B cell (primary cell): ENCODE measurements at regions not wholly inside any gene's neighbourhood (a gene's known extent, or its start where the extent isn't known, plus 50 kb on each side); places are given as distances from the start of the nearest gene placed in this dataset.

Experiments
- ATAC-seq: fragments of 200-7000 bp; cut with Tn5 transposase; one replicate; pipeline ENCODE4 v1.10.0; 2021; ENCODE audit warnings: low read depth, mild to moderate bottlenecking, moderate number of reproducible peaks, moderate library complexity
- CTCF ChIA-PET: fragments of 350-600 bp; sonication (Branson Sonifier 250); formaldehyde crosslinking; loops from one replicate; lab custom pipeline; 2021; ENCODE audit warnings: antibody characterized with exemption, inconsistent platforms; lab: Charles Lee
- POLR2A ChIA-PET: fragments of 350-600 bp; sonication (Branson Sonifier 250); formaldehyde crosslinking; loops from one replicate; lab custom pipeline; 2021; ENCODE audit warnings: antibody characterized with exemption; lab: Charles Lee
- DNase-seq: peaks from one replicate; pipeline ENCODE4 v3.0.0; 2013
- H2AFZ ChIP-seq: 2 replicates; pipeline ENCODE4 v1.6.1; 2012; ENCODE audit warnings: mild to moderate bottlenecking, low read depth, low read length; ENCODE audit not compliant: insufficient read depth, poor library complexity, severe bottlenecking
- H3K27ac ChIP-seq, 2 donors: 1 replicate in 1 of 2; 2 replicates in 1 of 2; pipeline ENCODE4 v1.5.1; 2012 to 2013; ENCODE audit warnings: low read length in 2 of 2, mild to moderate bottlenecking in 2 of 2, moderate library complexity in 1 of 2
- H3K27me3 ChIP-seq, 4 experiments: fragments of 200-600 bp in 1 of 4; sonication (generic) in 1 of 4; replicated peaks in 1 of 4; 1 replicate in 2 of 4; 2 replicates in 2 of 4; pipeline versions ENCODE4 v1.6.1 to v1.7.0; 2013 to 2016; ENCODE audit warnings: low read length in 3 of 4, mild to moderate bottlenecking in 2 of 4, mixed read lengths in 1 of 4, moderate library complexity in 1 of 4; ENCODE audit not compliant: insufficient read depth in 4 of 4, control insufficient read depth in 3 of 4; ENCODE audit errors: control extremely low read depth in 1 of 4
- H3K36me3 ChIP-seq, 2 experiments: replicated peaks in 1 of 2; 1 replicate in 1 of 2; 2 replicates in 1 of 2; pipeline versions ENCODE4 v1.6.1 to v1.7.1; 2013; ENCODE audit warnings: low read length in 1 of 2; ENCODE audit not compliant: insufficient read depth in 2 of 2, control insufficient read depth in 1 of 2; ENCODE audit errors: control extremely low read depth in 1 of 2, extremely low read depth in 1 of 2
- H3K4me1 ChIP-seq, 2 donors: fragments of 200-600 bp in 1 of 2; sonication (generic) in 1 of 2; 1 replicate in 1 of 2; 2 replicates in 1 of 2; pipeline versions ENCODE4 v1.5.1 to v1.6.1; 2013 to 2017; ENCODE audit warnings: low read length in 2 of 2; ENCODE audit not compliant: control insufficient read depth in 2 of 2, insufficient read depth in 2 of 2
- H3K4me2 ChIP-seq: replicated peaks from 2 replicates; pipeline ENCODE3; 2012; ENCODE audit warnings: mild to moderate bottlenecking, low read depth, low read length; ENCODE audit not compliant: poor library complexity, severe bottlenecking
- H3K4me3 ChIP-seq, 5 experiments: fragments of 200-600 bp in 1 of 5; sonication (generic) in 1 of 5; 1 replicate in 3 of 5; 2 replicates in 2 of 5; pipeline versions ENCODE4 v1.5.1 to v1.7.0; 2011 to 2016; ENCODE audit warnings: low read length in 4 of 5, mild to moderate bottlenecking in 4 of 5, low read depth in 2 of 5, control low read depth in 1 of 5, moderate library complexity in 1 of 5; ENCODE audit not compliant: insufficient read depth in 1 of 5; ENCODE audit errors: control extremely low read depth in 1 of 5, extremely low read depth in 1 of 5
- H3K79me2 ChIP-seq: fragments of 200-600 bp; sonication (generic); one replicate; pipeline ENCODE4 v1.6.0; 2016; ENCODE audit warnings: low read length; ENCODE audit not compliant: control insufficient read depth, insufficient read depth
- H3K9ac ChIP-seq: fragments of 200-600 bp; sonication (generic); 2 replicates; pipeline ENCODE4 v1.6.1; 2017; ENCODE audit warnings: mild to moderate bottlenecking, low read length, moderate library complexity
- H3K9me3 ChIP-seq, 3 donors: one replicate each; pipeline versions ENCODE4 v1.6.1 to v1.7.1; 2013; ENCODE audit warnings: low read length in 2 of 3; ENCODE audit not compliant: control insufficient read depth in 2 of 3, insufficient read depth in 1 of 3; ENCODE audit errors: control extremely low read depth in 1 of 3
- H4K20me1 ChIP-seq: 2 replicates; pipeline ENCODE4 v1.6.0; 2012; ENCODE audit warnings: mild to moderate bottlenecking, low read length; ENCODE audit not compliant: insufficient read depth, control insufficient read depth, poor library complexity, severe bottlenecking
- H3K27ac Mint-ChIP-seq: one replicate; pipeline ENCODE4 v1.8.0; 2021; ENCODE audit warnings: mixed read lengths
- H3K27me3 Mint-ChIP-seq: one replicate; pipeline ENCODE4 v1.8.0; 2021; ENCODE audit warnings: mixed read lengths
- H3K4me1 Mint-ChIP-seq: one replicate; pipeline ENCODE4 v1.8.0; 2021; ENCODE audit warnings: mixed read lengths
- H3K4me3 Mint-ChIP-seq: one replicate; pipeline ENCODE4 v1.8.0; 2021; ENCODE audit warnings: mixed read lengths
- H3K9me3 Mint-ChIP-seq: one replicate; pipeline ENCODE4 v1.8.0; 2022; ENCODE audit warnings: mixed read lengths; ENCODE audit not compliant: insufficient read depth
- CTCF ChIP-seq: fragments of 200-600 bp; IDR thresholded peaks from one replicate; pipeline ENCODE4 v1.8.0; 2022; ENCODE audit warnings: antibody characterized with exemption, mild to moderate bottlenecking
- EZH2 ChIP-seq: IDR thresholded peaks from 2 replicates; pipeline ENCODE4 v1.6.1; 2012; ENCODE audit warnings: borderline replicate concordance, low read depth, mild to moderate bottlenecking, moderate library complexity, low read length; ENCODE audit not compliant: insufficient read depth, poor library complexity, severe bottlenecking
- WGBS: methylation state at CpG from one replicate; pipeline ENCODE4 v1.1.5; 2013; ENCODE audit warnings: missing lambda C conversion rate; ENCODE audit not compliant: insufficient coverage; 5-methylcytosine and 5-hydroxymethylcytosine counted together
- intact Hi-C: fragments of 100-400 bp; cut with micrococcal nuclease; formaldehyde crosslinking; loops from one replicate; pipeline ENCODE4 v1.10.0; 2022

- ATAC-seq (no peak), DNase-seq (no peak)
- Mint-ChIP-seq H3K4me1 (no peaks in the 10 kb centered on the region), H3K27me3 (no peaks in the 10 kb centered on the region), H3K27ac (no peak overlapping the region), H3K4me3 (no peak overlapping the region), H3K9me3 (no peaks in the 10 kb centered on the region)
- H4K20me1 ChIP-seq: no peaks in the 10 kb centered on the region
- no peaks in the 10 kb centered on the region for H3K9me3 ChIP-seq
- H3K36me3 ChIP-seq: no peaks in the 10 kb centered on the region
- WGBS: no CpG with 5 or more reads among the region's 1 CpG
- TF ChIP-seq EZH2: no peak
- TF ChIP-seq CTCF: no peak
- H3K4me2 ChIP-seq: no peak overlapping the region
- no peak overlapping the region for H3K4me3 ChIP-seq
- CTCF ChIA-PET: no interaction called here
- H2AFZ ChIP-seq: no peak overlapping the region
- intact Hi-C loops: no loop called here
- H3K27me3 ChIP-seq: no peaks in the 10 kb centered on the region
- H3K27ac ChIP-seq: no peak overlapping the region
- H3K9ac ChIP-seq: no peak overlapping the region
- H3K79me2 ChIP-seq: no peaks in the 10 kb centered on the region
- POLR2A ChIA-PET: no interaction called here
- no peaks in the 10 kb centered on the region for H3K4me1 ChIP-seq
Observed at GRCh38 chr5:147979761-147980160, 73.4 kb upstream of the C5orf46 start.

- no peak overlapping the region for H3K4me3 ChIP-seq
- H3K79me2 ChIP-seq: no peaks in the 10 kb centered on the region
- TF ChIP-seq CTCF: no peak
- TF ChIP-seq EZH2: no peak
- H3K4me1 ChIP-seq: no peaks in the 10 kb centered on the region
- no peaks in the 10 kb centered on the region for H3K36me3 ChIP-seq
- no peaks in the 10 kb centered on the region for H4K20me1 ChIP-seq
- no peaks in the 10 kb centered on the region for H3K9me3 ChIP-seq
- 94% methylated on average over 3 of the region's 7 CpGs for WGBS
- POLR2A ChIA-PET: no interaction called here
- Mint-ChIP-seq H3K27ac (no peak overlapping the region), H3K9me3 (no peaks in the 10 kb centered on the region), H3K27me3 (no peaks in the 10 kb centered on the region), H3K4me3 (no peak overlapping the region), H3K4me1 (no peaks in the 10 kb centered on the region)
- no peaks in the 10 kb centered on the region for H3K27me3 ChIP-seq
- H3K27ac ChIP-seq: no peak overlapping the region
- CTCF ChIA-PET: no interaction called here
- DNase-seq (no peak), ATAC-seq (no peak)
- H3K9ac ChIP-seq: no peak overlapping the region
- H2AFZ ChIP-seq: no peak overlapping the region
- no peak overlapping the region for H3K4me2 ChIP-seq
- intact Hi-C loops: no loop called here
Observed at GRCh38 chr5:147972076-147972840, 65.9 kb upstream of the C5orf46 start.
